Uterus (tissue), 2 donors: ENCODE measurements at regions not wholly inside any gene's neighbourhood (a gene's known extent, or its start where the extent isn't known, plus 50 kb on each side); places are given as distances from the start of the nearest gene placed in this dataset.
"Not testable (repeated sequence)": the region's sequence is repeated elsewhere in the genome, so short reads cannot be mapped to it uniquely, and the experiment has no call there.

Source experiments
- POLR2A ChIP-seq, 2 donors: fragments of 450-650 bp; IDR thresholded peaks; one replicate each; pipeline ENCODE4 v1.6.1; 2016; ENCODE audit warnings: antibody characterized with exemption in 2 of 2, mild to moderate bottlenecking in 1 of 2, moderate library complexity in 1 of 2
- TF ChIP-seq, protein P1 (sequence below), 4 experiments: fragments of 200-600 bp in 2 of 4; fragments of 450-650 bp in 2 of 4; sonication (generic) in 2 of 4; IDR thresholded peaks; one replicate each; pipeline ENCODE4 v1.5.1; 2016 to 2019; ENCODE audit warnings: antibody characterized with exemption in 4 of 4, mild to moderate bottlenecking in 2 of 4, moderate library complexity in 1 of 4

DNA sequence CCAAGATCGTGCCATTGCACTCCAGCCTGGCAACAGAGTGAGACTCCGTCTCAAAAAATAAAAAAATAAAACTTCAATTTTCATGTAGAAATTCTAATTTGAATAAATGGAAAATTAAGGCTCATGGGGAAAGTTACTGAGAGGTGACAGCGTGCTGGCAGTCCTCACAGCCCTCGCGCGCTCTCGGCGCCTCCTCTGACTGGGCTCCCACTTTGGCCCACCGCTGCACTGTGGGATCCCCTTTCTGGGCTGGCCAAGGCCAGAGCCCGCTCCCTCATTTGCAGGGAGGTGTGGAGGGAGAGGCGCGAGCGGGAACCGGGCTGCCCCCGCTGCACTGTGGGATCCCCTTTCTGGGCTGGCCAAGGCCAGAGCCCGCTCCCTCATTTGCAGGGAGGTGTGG is 86.8 kb upstream of the CXXC4 start:
- TF ChIP-seq, protein P1, sequence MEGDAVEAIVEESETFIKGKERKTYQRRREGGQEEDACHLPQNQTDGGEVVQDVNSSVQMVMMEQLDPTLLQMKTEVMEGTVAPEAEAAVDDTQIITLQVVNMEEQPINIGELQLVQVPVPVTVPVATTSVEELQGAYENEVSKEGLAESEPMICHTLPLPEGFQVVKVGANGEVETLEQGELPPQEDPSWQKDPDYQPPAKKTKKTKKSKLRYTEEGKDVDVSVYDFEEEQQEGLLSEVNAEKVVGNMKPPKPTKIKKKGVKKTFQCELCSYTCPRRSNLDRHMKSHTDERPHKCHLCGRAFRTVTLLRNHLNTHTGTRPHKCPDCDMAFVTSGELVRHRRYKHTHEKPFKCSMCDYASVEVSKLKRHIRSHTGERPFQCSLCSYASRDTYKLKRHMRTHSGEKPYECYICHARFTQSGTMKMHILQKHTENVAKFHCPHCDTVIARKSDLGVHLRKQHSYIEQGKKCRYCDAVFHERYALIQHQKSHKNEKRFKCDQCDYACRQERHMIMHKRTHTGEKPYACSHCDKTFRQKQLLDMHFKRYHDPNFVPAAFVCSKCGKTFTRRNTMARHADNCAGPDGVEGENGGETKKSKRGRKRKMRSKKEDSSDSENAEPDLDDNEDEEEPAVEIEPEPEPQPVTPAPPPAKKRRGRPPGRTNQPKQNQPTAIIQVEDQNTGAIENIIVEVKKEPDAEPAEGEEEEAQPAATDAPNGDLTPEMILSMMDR (IDR thresholded peaks at IDR 0.05) = not testable (repeated sequence)
- TF ChIP-seq POLR2A (IDR thresholded peaks at IDR 0.05) = not testable (repeated sequence)
